IMR-90 (cell line): ENCODE measurements at regions not wholly inside any gene's neighbourhood (a gene's known extent, or its start where the extent isn't known, plus 50 kb on each side); places are given as distances from the start of the nearest gene placed in this dataset.

Experiments used
- ATAC-seq: fragments of 200-7000 bp; cut with Tn5 transposase; 2 replicates; pipeline ENCODE4 v1.9.1; 2020; ENCODE audit warnings: low read depth, mild to moderate bottlenecking, moderate library complexity
- BruUV-seq: library from RNA; stranded (reverse); fragments of 400-500 nt; replicated peaks from 2 replicates; lab custom pipeline; 2021; lab: Mats Ljungman, UMichigan
- CTCF ChIA-PET: fragments of 300-600 bp; formaldehyde crosslinking; extraction: SDS; loops from one replicate; lab custom pipeline; 2021; ENCODE audit warnings: antibody characterized with exemption; lab: Yijun Ruan, JAX
- POLR2A ChIA-PET: fragments of 300-600 bp; sonication (Branson Sonifier 250); formaldehyde crosslinking; loops from one replicate; lab custom pipeline; 2022; ENCODE audit warnings: antibody characterized with exemption; ENCODE audit not compliant: unreplicated experiment; lab: Charles Lee
- DNase-seq: peaks from one replicate; pipeline ENCODE4 v3.0.0; 2013
- H2AFZ ChIP-seq: replicated peaks from 2 replicates; pipeline ENCODE3; 2013; ENCODE audit warnings: low read length, mild to moderate bottlenecking; ENCODE audit not compliant: poor library complexity
- H2AK5ac ChIP-seq: 2 replicates; pipeline ENCODE4 v1.6.1; 2013; ENCODE audit warnings: low read depth, low read length, inconsistent platforms
- H2AK9ac ChIP-seq: replicated peaks from 2 replicates; pipeline ENCODE3; 2013; ENCODE audit warnings: mild to moderate bottlenecking, low read depth, low read length, moderate library complexity; ENCODE audit not compliant: poor library complexity
- H2BK120ac ChIP-seq: 2 replicates; pipeline ENCODE4 v1.6.1; 2013; ENCODE audit warnings: low read depth, low read length, inconsistent platforms
- H2BK15ac ChIP-seq: 3 replicates; pipeline ENCODE4 v1.6.1; 2013; ENCODE audit warnings: low read depth, low read length, inconsistent platforms
- H2BK20ac ChIP-seq: 2 replicates; pipeline ENCODE4 v1.6.1; 2013; ENCODE audit warnings: low read depth, mild to moderate bottlenecking, inconsistent platforms, low read length, moderate library complexity
- H2BK5ac ChIP-seq: 2 replicates; pipeline ENCODE4 v1.6.1; 2013; ENCODE audit warnings: mild to moderate bottlenecking, low read depth, low read length, inconsistent platforms; ENCODE audit not compliant: poor library complexity, severe bottlenecking
- H3K14ac ChIP-seq: replicated peaks from 2 replicates; pipeline ENCODE4 v1.6.1; 2013; ENCODE audit warnings: low read depth, low read length, inconsistent platforms
- H3K18ac ChIP-seq: 2 replicates; pipeline ENCODE4 v1.6.1; 2013; ENCODE audit warnings: low read depth, low read length, control low read depth
- H3K23ac ChIP-seq: 2 replicates; pipeline ENCODE4 v1.6.1; 2013; ENCODE audit warnings: low read depth, low read length, inconsistent platforms
- H3K27ac ChIP-seq: 2 replicates; pipeline ENCODE4 v1.5.1; 2013; ENCODE audit warnings: mild to moderate bottlenecking, control low read depth, low read length; ENCODE audit not compliant: insufficient read depth
- H3K27me3 ChIP-seq: 2 replicates; pipeline ENCODE4 v1.6.1; 2013; ENCODE audit warnings: low read length; ENCODE audit not compliant: control insufficient read depth, insufficient read depth
- H3K36me3 ChIP-seq: 2 replicates; pipeline ENCODE4 v1.6.1; 2013; ENCODE audit warnings: low read length, mixed read lengths; ENCODE audit not compliant: control insufficient read depth, insufficient read depth
- H3K4ac ChIP-seq: 2 replicates; pipeline ENCODE4 v1.6.1; 2013; ENCODE audit warnings: low read depth, low read length, inconsistent platforms
- H3K4me1 ChIP-seq: 2 replicates; pipeline ENCODE4 v1.6.1; 2013; ENCODE audit warnings: low read length, mixed read lengths; ENCODE audit not compliant: control insufficient read depth, insufficient read depth
- H3K4me2 ChIP-seq: 2 replicates; pipeline ENCODE4 v1.6.1; 2013; ENCODE audit warnings: low read depth, mild to moderate bottlenecking, control low read depth, low read length, moderate library complexity
- H3K4me3 ChIP-seq: 2 replicates; pipeline ENCODE4 v1.5.1; 2013; ENCODE audit warnings: low read depth, mild to moderate bottlenecking, control low read depth, low read length, moderate library complexity; ENCODE audit not compliant: insufficient read depth
- H3K56ac ChIP-seq: 2 replicates; pipeline ENCODE4 v1.6.1; 2013; ENCODE audit warnings: low read length, inconsistent platforms; ENCODE audit not compliant: insufficient read depth; ENCODE audit errors: extremely low read depth
- H3K79me1 ChIP-seq, 2 experiments: 2 replicates each; pipeline ENCODE4 v1.6.1; 2013; ENCODE audit warnings: low read length in 2 of 2, inconsistent platforms in 1 of 2, low read depth in 1 of 2
- H3K9ac ChIP-seq: 2 replicates; pipeline ENCODE4 v1.6.1; 2013; ENCODE audit warnings: low read depth, low read length, control low read depth
- H3K9me1 ChIP-seq: 2 replicates; pipeline ENCODE4 v1.6.1; 2013; ENCODE audit warnings: low read length, inconsistent platforms; ENCODE audit not compliant: insufficient read depth
- H3K9me3 ChIP-seq: 2 replicates; pipeline ENCODE4 v1.6.1; 2013; ENCODE audit warnings: low read length; ENCODE audit not compliant: control insufficient read depth, insufficient read depth
- H4K20me1 ChIP-seq: 2 replicates; pipeline ENCODE4 v1.6.1; 2013; ENCODE audit warnings: low read length, inconsistent platforms; ENCODE audit not compliant: insufficient read depth
- H4K5ac ChIP-seq: 2 replicates; pipeline ENCODE4 v1.6.1; 2013; ENCODE audit warnings: mild to moderate bottlenecking, low read depth, low read length, control low read depth
- H4K8ac ChIP-seq, 2 experiments: 2 replicates each; pipeline ENCODE4 v1.6.1; 2013; ENCODE audit warnings: low read depth in 2 of 2, low read length in 2 of 2, control low read depth in 1 of 2, inconsistent platforms in 1 of 2
- H4K91ac ChIP-seq: 2 replicates; pipeline ENCODE4 v1.6.1; 2013; ENCODE audit warnings: low read depth, low read length, inconsistent platforms; ENCODE audit not compliant: insufficient read depth
- MAFK ChIP-seq: IDR thresholded peaks from 2 replicates; pipeline ENCODE4 v1.6.1; 2012; ENCODE audit warnings: low read depth, low read length, improper control_type of control experiment
- RCOR1 ChIP-seq: IDR thresholded peaks from 2 replicates; pipeline ENCODE4 v1.6.1; 2012; ENCODE audit warnings: mild to moderate bottlenecking, low read length, improper control_type of control experiment; ENCODE audit not compliant: insufficient replicate concordance
- WGBS, 2 experiments: methylation state at CpG; one replicate each; pipeline versions ENCODE4 v1.1.5 to v1.1.7; 2013; ENCODE audit warnings: missing lambda C conversion rate in 2 of 2; ENCODE audit not compliant: insufficient read length in 1 of 2; ENCODE audit errors: extremely low coverage in 2 of 2; 5-methylcytosine and 5-hydroxymethylcytosine counted together
- dilution Hi-C: fragments of 300-500 bp; cut with HindIII; formaldehyde crosslinking; loops from one replicate; pipeline ENCODE4 v1.14.3; 2018; ENCODE audit warnings: low sequenced_read_pairs; ENCODE audit not compliant: unreplicated experiment
- in situ Hi-C: fragments of 300-500 bp; cut with MboI; formaldehyde crosslinking; loops from 3 replicates; pipeline ENCODE4 v1.14.3; 2019; ENCODE audit warnings: low sequenced_read_pairs, inconsistent platforms, mixed read lengths
- intact Hi-C: fragments of 100-400 bp; cut with micrococcal nuclease; formaldehyde crosslinking; loops from 2 replicates; pipeline ENCODE4 v1.10.0; 2022

DNA sequence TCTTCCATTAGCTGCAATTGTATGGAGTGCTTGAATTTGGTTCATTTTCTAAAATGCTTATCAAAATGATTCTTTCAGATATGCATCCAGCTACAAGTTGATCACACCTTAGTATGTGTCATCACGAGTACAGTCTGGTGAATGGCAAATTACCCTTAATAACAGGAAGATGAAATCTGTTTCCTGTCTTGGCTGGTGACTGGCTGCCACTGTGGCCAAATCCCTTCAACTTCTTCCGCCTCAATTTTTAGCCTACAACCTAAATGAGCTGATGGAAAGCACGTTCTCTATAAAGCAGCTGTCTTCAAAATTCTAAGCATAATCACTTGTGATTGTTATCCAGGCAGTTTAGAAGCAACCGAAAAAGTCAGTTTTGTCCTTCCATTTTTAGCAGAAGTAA is 387.1 kb upstream of the NECTIN3 start:
- Histone ChIP-seq H2AK9ac (no peak overlapping the region), H2BK20ac (no peak overlapping the region), H2AK5ac (no peak overlapping the region), H3K27ac (no peak overlapping the region), H4K20me1 (no peaks in the 10 kb centered on the region), H3K4ac (no peak overlapping the region), H3K9me3 (no peaks in the 10 kb centered on the region), H4K8ac (no peak overlapping the region), H2BK15ac (no peak overlapping the region), H3K27me3 (no peaks in the 10 kb centered on the region), H3K4me3 (no peak overlapping the region), H3K14ac (no peak overlapping the region), H3K36me3 (no peaks in the 10 kb centered on the region), H3K9me1 (no peaks in the 10 kb centered on the region), H2BK5ac (no peak overlapping the region), H3K79me1 (no peaks in the 10 kb centered on the region), H2BK120ac (no peak overlapping the region), H3K4me1 (peaks cover 3% of the 10 kb centered on the region), H4K5ac (peak overlapping the region; percentile 73; the same call in 1 of the 2 replicates), H3K9ac (no peak overlapping the region), H2AFZ (no peak overlapping the region), H3K18ac (no peak overlapping the region), H4K91ac (no peak overlapping the region), H3K4me2 (no peak overlapping the region), H3K56ac (no peak overlapping the region), H3K23ac (no peak overlapping the region)
- ATAC-seq: no peak
- intact Hi-C loops: no loop called here
- ChIA-PET CTCF (no interaction called here), POLR2A (no interaction called here)
- BruUV-seq: no TSS peak
- dilution Hi-C loops: no loop called here
- DNase-seq: no peak
- no peak for TF ChIP-seq MAFK
- TF ChIP-seq RCOR1: no peak
- WGBS, 2 experiments: 33% methylated on average over 1 of the region's 4 CpGs; no CpG with 5 or more reads in 1 of the 2 experiments
- in situ Hi-C loops: no loop called here
